Mesendoderm (in vitro differentiated cells): ENCODE measurements at regions not wholly inside any gene's neighbourhood (a gene's known extent, or its start where the extent isn't known, plus 50 kb on each side); places are given as distances from the start of the nearest gene placed in this dataset.
"Not testable (repeated sequence)": the region's sequence is repeated elsewhere in the genome, so short reads cannot be mapped to it uniquely, and the experiment has no call there.

Source experiments
- DNase-seq: peaks from one replicate; pipeline ENCODE4 v3.0.0; 2013
- H2AK5ac ChIP-seq: 2 replicates; pipeline ENCODE4 v1.6.1; 2013; ENCODE audit warnings: low read length, inconsistent platforms
- H2BK120ac ChIP-seq: 2 replicates; pipeline ENCODE4 v1.6.1; 2013; ENCODE audit warnings: low read depth, mild to moderate bottlenecking, low read length, moderate library complexity, mixed read lengths
- H2BK15ac ChIP-seq: replicated peaks from 2 replicates; pipeline ENCODE4 v1.6.1; 2013; ENCODE audit warnings: low read depth, mild to moderate bottlenecking, moderate library complexity
- H2BK5ac ChIP-seq: 2 replicates; pipeline ENCODE4 v1.6.1; 2013; ENCODE audit warnings: low read length, inconsistent platforms
- H3K18ac ChIP-seq: 2 replicates; pipeline ENCODE4 v1.6.1; 2013; ENCODE audit warnings: mild to moderate bottlenecking, low read length, mixed read lengths
- H3K23ac ChIP-seq: one replicate; pipeline ENCODE4 v1.6.1; 2013; ENCODE audit warnings: low read length
- H3K27ac ChIP-seq: 2 replicates; pipeline ENCODE4 v1.5.1; 2013; ENCODE audit warnings: low read depth, mild to moderate bottlenecking, inconsistent platforms, low read length, moderate library complexity
- H3K27me3 ChIP-seq: 2 replicates; pipeline ENCODE4 v1.6.1; 2013; ENCODE audit warnings: low read length, control low read depth, mild to moderate bottlenecking, inconsistent platforms; ENCODE audit not compliant: insufficient read depth, poor library complexity
- H3K36me3 ChIP-seq: 2 replicates; pipeline ENCODE4 v1.6.1; 2013; ENCODE audit warnings: low read length, inconsistent platforms; ENCODE audit not compliant: control insufficient read depth, insufficient read depth
- H3K4ac ChIP-seq: one replicate; pipeline ENCODE4 v1.6.1; 2013; ENCODE audit warnings: low read depth, mild to moderate bottlenecking, low read length, moderate library complexity
- H3K4me1 ChIP-seq: 2 replicates; pipeline ENCODE4 v1.6.1; 2013; ENCODE audit warnings: low read depth, low read length, inconsistent platforms; ENCODE audit not compliant: control insufficient read depth
- H3K4me2 ChIP-seq: 2 replicates; pipeline ENCODE4 v1.6.1; 2013; ENCODE audit warnings: low read length
- H3K4me3 ChIP-seq: 2 replicates; pipeline ENCODE4 v1.5.1; 2013; ENCODE audit warnings: mild to moderate bottlenecking, low read length
- H3K56ac ChIP-seq: one replicate; pipeline ENCODE4 v1.6.1; 2013; ENCODE audit warnings: low read length
- H3K79me1 ChIP-seq: 2 replicates; pipeline ENCODE4 v1.6.1; 2013; ENCODE audit warnings: low read length, inconsistent platforms
- H3K79me2 ChIP-seq: 2 replicates; pipeline ENCODE4 v1.6.1; 2013; ENCODE audit warnings: mild to moderate bottlenecking, low read length; ENCODE audit not compliant: control insufficient read depth, insufficient read depth
- H3K9ac ChIP-seq: 2 replicates; pipeline ENCODE4 v1.6.1; 2013; ENCODE audit warnings: low read length, inconsistent platforms
- H4K5ac ChIP-seq: one replicate; pipeline ENCODE4 v1.6.1; 2013; ENCODE audit warnings: low read length
- H4K8ac ChIP-seq: one replicate; pipeline ENCODE4 v1.6.1; 2013; ENCODE audit warnings: low read depth, mild to moderate bottlenecking, control low read depth, low read length, moderate library complexity
- WGBS: extraction: QIAGEN DNeasy Blood & Tissue Kit; methylation state at CpG from one replicate; pipeline ENCODE4 v1.1.7; 2013; ENCODE audit warnings: low lambda C conversion rate, missing lambda C conversion rate; ENCODE audit not compliant: insufficient coverage; ENCODE audit errors: extremely low coverage; 5-methylcytosine and 5-hydroxymethylcytosine counted together

DNA sequence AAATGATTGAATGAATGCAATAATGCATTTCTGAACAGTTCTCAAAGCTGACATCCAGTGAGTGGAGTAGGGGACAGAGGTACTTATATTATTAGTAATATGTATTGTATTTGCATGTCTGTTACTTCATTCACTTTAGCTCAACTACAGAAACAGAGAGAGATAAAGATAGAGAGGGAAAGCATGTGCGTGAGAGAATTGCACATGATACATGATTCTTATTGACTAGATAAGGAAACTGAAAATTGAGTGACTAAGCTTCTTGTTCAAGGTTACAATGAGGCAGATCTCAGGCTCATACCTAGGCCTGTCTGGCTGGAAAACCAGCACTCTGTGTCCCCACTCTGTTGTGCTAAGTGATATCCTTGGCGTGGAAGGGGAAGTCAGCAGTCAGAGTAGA is 337.7 kb upstream of the KLF4 start:
- Histone ChIP-seq H2BK15ac (no peak overlapping the region), H2BK120ac (no peak overlapping the region), H2AK5ac (no peak overlapping the region), H3K79me2 (no peaks in the 10 kb centered on the region), H3K23ac (no peak overlapping the region), H3K56ac (no peak overlapping the region), H3K4ac (no peak overlapping the region), H3K4me2 (no peak overlapping the region), H4K8ac (no peak overlapping the region), H2BK5ac (no peak overlapping the region), H3K4me1 (no peaks in the 10 kb centered on the region), H4K5ac (no peak overlapping the region), H3K9ac (no peak overlapping the region), H3K36me3 (no peaks in the 10 kb centered on the region), H3K18ac (no peak overlapping the region), H3K79me1 (no peaks in the 10 kb centered on the region), H3K27me3 (no peaks in the 10 kb centered on the region), H3K27ac (no peak overlapping the region), H3K4me3 (no peak overlapping the region)
- DNase-seq = no peak
- WGBS = no CpG with 5 or more reads among the region's 2 CpGs

- H3K27me3 ChIP-seq, H3K56ac ChIP-seq, H3K36me3 ChIP-seq, H3K4ac ChIP-seq, H2BK5ac ChIP-seq, H3K79me1 ChIP-seq, H3K4me3 ChIP-seq, H3K79me2 ChIP-seq, H3K4me1 ChIP-seq, H3K9ac ChIP-seq, H4K5ac ChIP-seq, H3K4me2 ChIP-seq, H3K18ac ChIP-seq, H2BK15ac ChIP-seq, H3K27ac ChIP-seq, H2BK120ac ChIP-seq, H4K8ac ChIP-seq, DNase-seq, H2AK5ac ChIP-seq, H3K23ac ChIP-seq: not testable (repeated sequence)
- WGBS = no CpG with 5 or more reads among the region's 7 CpGs
These were observed 337.1 kb upstream of the KLF4 start for GRCh38 chr9:107826688-107826983.

DNA sequence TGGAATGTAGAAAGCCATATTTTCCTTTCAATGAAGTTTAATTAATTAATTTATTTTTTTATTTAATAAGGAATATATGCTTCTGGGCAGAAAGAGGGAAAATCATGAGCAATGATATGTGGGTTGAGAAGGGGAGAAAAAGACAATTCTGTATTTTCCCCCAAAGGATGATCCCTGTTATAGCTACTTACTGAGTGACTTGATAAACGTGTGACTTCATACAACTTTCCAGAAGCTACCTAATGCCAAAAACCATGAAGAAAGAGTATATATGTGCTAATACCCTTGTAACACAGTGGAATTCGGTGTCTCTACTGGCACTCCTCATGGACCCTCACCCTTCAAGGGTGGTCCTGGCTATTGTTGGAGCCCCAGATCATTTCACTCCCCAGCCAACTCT is 335.0 kb upstream of the KLF4 start:
- H3K36me3 ChIP-seq = no peaks in the 10 kb centered on the region
- H3K79me2 ChIP-seq = no peaks in the 10 kb centered on the region
- no peak overlapping the region for H3K4me2 ChIP-seq
- no CpG with 5 or more reads among the region's 2 CpGs for WGBS
- H3K18ac ChIP-seq = no peak overlapping the region
- H3K56ac ChIP-seq = no peak overlapping the region
- H3K9ac ChIP-seq = no peak overlapping the region
- H2BK15ac ChIP-seq = no peak overlapping the region
- H3K27ac ChIP-seq = no peak overlapping the region
- H3K4me3 ChIP-seq = no peak overlapping the region
- no peak for DNase-seq
- no peak overlapping the region for H2BK5ac ChIP-seq
- no peaks in the 10 kb centered on the region for H3K27me3 ChIP-seq
- H4K5ac ChIP-seq = no peak overlapping the region
- H3K4ac ChIP-seq = no peak overlapping the region
- no peak overlapping the region for H2BK120ac ChIP-seq
- H2AK5ac ChIP-seq = no peak overlapping the region
- no peak overlapping the region for H3K23ac ChIP-seq
- H3K79me1 ChIP-seq = no peaks in the 10 kb centered on the region
- no peaks in the 10 kb centered on the region for H3K4me1 ChIP-seq
- no peak overlapping the region for H4K8ac ChIP-seq

- Histone ChIP-seq H3K27ac (no peak overlapping the region), H3K79me2 (no peaks in the 10 kb centered on the region), H2BK120ac (no peak overlapping the region), H3K4me3 (no peak overlapping the region), H3K4me1 (no peaks in the 10 kb centered on the region), H4K5ac (no peak overlapping the region), H2BK15ac (no peak overlapping the region), H3K27me3 (no peaks in the 10 kb centered on the region), H3K36me3 (no peaks in the 10 kb centered on the region), H2BK5ac (no peak overlapping the region), H4K8ac (no peak overlapping the region), H2AK5ac (no peak overlapping the region), H3K56ac (no peak overlapping the region), H3K18ac (no peak overlapping the region), H3K23ac (no peak overlapping the region), H3K4me2 (no peak overlapping the region), H3K4ac (no peak overlapping the region), H3K79me1 (no peaks in the 10 kb centered on the region), H3K9ac (no peak overlapping the region)
- WGBS = no CpG with 5 or more reads among the region's 14 CpGs
- DNase-seq = peak; percentile 73
These were observed 330.4 kb upstream of the KLF4 start for GRCh38 chr9:107819772-107820565.

- H4K5ac ChIP-seq, H3K9ac ChIP-seq, H3K79me1 ChIP-seq, DNase-seq, H2BK15ac ChIP-seq, H4K8ac ChIP-seq, H3K4me3 ChIP-seq, H3K79me2 ChIP-seq, H3K23ac ChIP-seq, H2BK120ac ChIP-seq, H3K4me2 ChIP-seq, H2AK5ac ChIP-seq, H3K56ac ChIP-seq, H3K4me1 ChIP-seq, H3K18ac ChIP-seq, H3K27ac ChIP-seq, H3K4ac ChIP-seq, H2BK5ac ChIP-seq, H3K27me3 ChIP-seq, H3K36me3 ChIP-seq: not testable (repeated sequence)
- no CpG with 5 or more reads among the region's 6 CpGs for WGBS
These were observed 328.9 kb upstream of the KLF4 start for GRCh38 chr9:107818503-107818829.
